ENCODE measurements at regions not wholly inside any gene's neighbourhood (a gene's known extent, or its start where the extent isn't known, plus 50 kb on each side); places are given as distances from the start of the nearest gene placed in this dataset.
A peak's percentile ranks its signal among the peaks of the same experiment; 100 is the strongest.
"Not testable (repeated sequence)": the region's sequence is repeated elsewhere in the genome, so short reads cannot be mapped to it uniquely, and the experiment has no call there.

GRCh38 chr5:126677121-126677520, 76.4 kb downstream of the PHAX start:
- DNase-seq (ENCODE audit: low read depth), result no peak

- peak; percentile 56 for DNase-seq (ENCODE audit: low read depth)
These were observed 79.6 kb downstream of the PHAX start for GRCh38 chr5:126680191-126680817.

- DNase-seq (ENCODE audit: low read depth), result not testable (repeated sequence)
These were observed 80.6 kb downstream of the PHAX start for GRCh38 chr5:126681314-126681713.

- DNase-seq (ENCODE audit: low read depth), result no peak
These were observed 81.2 kb downstream of the PHAX start for GRCh38 chr5:126681970-126682369.

- no peak for DNase-seq (ENCODE audit: low read depth)
These were observed 82.1 kb downstream of the PHAX start for GRCh38 chr5:126682856-126683255.

- DNase-seq (ENCODE audit: low read depth), result no peak
These were observed 83.2 kb downstream of the PHAX start for GRCh38 chr5:126683912-126684311.

GRCh38 chr5:126684656-126685442, 84.1 kb downstream of the PHAX start:
- not testable (repeated sequence) for DNase-seq (ENCODE audit: low read depth)

GRCh38 chr5:126686451-126687126, 85.8 kb downstream of the PHAX start:
- no peak for DNase-seq (ENCODE audit: low read depth)

- DNase-seq (ENCODE audit: low read depth), result no peak
These were observed 84.0 kb upstream of the LMNB1 start for GRCh38 chr5:126692971-126693370.

GRCh38 chr5:126693806-126694205, 83.1 kb upstream of the LMNB1 start:
- DNase-seq (ENCODE audit: low read depth), result no peak

- no peak for DNase-seq (ENCODE audit: low read depth)
These were observed 82.5 kb upstream of the LMNB1 start for GRCh38 chr5:126694403-126694802.

- DNase-seq (ENCODE audit: low read depth), result no peak
These were observed 81.8 kb upstream of the LMNB1 start for GRCh38 chr5:126695091-126695490.

- DNase-seq (ENCODE audit: low read depth), result no peak
These were observed 69.9 kb upstream of the LMNB1 start for GRCh38 chr5:126707080-126707479.

GRCh38 chr5:126715765-126716164, 61.2 kb upstream of the LMNB1 start:
- DNase-seq (ENCODE audit: low read depth), result no peak

- DNase-seq (ENCODE audit: low read depth), result no peak
These were observed 60.1 kb upstream of the LMNB1 start for GRCh38 chr5:126716861-126717260.

- no peak for DNase-seq (ENCODE audit: low read depth)
These were observed 58.6 kb upstream of the LMNB1 start for GRCh38 chr5:126718236-126718868.

- DNase-seq (ENCODE audit: low read depth), result no peak
These were observed 56.6 kb upstream of the LMNB1 start for GRCh38 chr5:126720369-126720768.

GRCh38 chr5:126723643-126724042, 53.3 kb upstream of the LMNB1 start:
- no peak for DNase-seq (ENCODE audit: low read depth)

All from HS-5 (cell line).